ENCODE measurements at regions not wholly inside any gene's neighbourhood (a gene's known extent, or its start where the extent isn't known, plus 50 kb on each side); places are given as distances from the start of the nearest gene placed in this dataset.
"Not testable (repeated sequence)": the region's sequence is repeated elsewhere in the genome, so short reads cannot be mapped to it uniquely, and the experiment has no call there.

DNA sequence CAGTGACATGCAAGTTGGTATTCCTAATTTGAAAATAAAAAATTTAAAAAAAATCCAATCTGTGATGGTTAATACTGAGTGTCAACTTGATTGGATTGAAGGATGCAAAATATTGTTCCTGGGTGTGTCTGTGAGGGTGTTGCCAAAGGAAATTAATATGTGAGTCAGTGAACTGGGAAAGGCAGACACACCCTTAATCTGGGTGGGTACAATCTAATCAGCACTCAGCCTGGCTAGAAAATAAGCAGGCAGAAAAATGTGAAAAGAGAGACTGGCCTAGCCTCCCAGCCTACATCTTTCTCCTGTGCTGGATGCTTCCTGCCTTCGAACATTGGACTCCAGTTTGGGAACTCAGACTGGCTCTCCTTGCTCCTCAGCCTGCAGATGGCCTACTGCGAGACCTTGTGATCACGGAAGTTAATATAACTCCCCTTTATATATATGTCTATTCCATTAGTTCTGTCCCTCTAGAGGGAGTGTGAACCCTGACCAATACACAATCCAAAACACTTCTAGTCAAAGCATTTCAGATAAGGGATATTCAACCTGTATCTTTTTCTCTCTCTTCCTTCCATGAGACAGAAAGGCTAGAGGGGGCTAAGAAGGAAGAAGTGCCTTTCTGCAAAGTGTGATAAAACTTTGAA is 712.9 kb upstream of the ADGRL3 start:
- H3K14ac ChIP-seq (ENCODE audit: insufficient read length); POLR2A ChIA-PET (ENCODE audit: partially characterized antibody); H3K18ac ChIP-seq (ENCODE audit: extremely low read depth, low read length); H3K27me3 ChIP-seq (replicated peaks in 1 of 4; ENCODE audit: control insufficient read depth in 3 of 4, extremely low read depth in 1 of 4, insufficient read depth in 3 of 4, low read length in 3 of 4); H4K91ac ChIP-seq (replicated peaks; ENCODE audit: insufficient read length, low read length); H3K23me2 ChIP-seq (ENCODE audit: low read depth, low read length); H3K36me3 ChIP-seq (ENCODE audit: control insufficient read depth in 2 of 4, insufficient read depth in 4 of 4, low read length in 3 of 4); H2BK120ac ChIP-seq (replicated peaks; ENCODE audit: low read depth, low read length); H4K20me1 ChIP-seq (replicated peaks in 1 of 2; ENCODE audit: control insufficient read depth in 1 of 2, insufficient read depth in 2 of 2, low read length in 2 of 2); H2BK15ac ChIP-seq (ENCODE audit: low read length); H3K9me3 ChIP-seq (ENCODE audit: insufficient read depth in 2 of 2, low read depth in 1 of 2, low read length in 1 of 2); H3K4ac ChIP-seq (replicated peaks; ENCODE audit: insufficient read length, low read depth, low read length); H2AK5ac ChIP-seq (ENCODE audit: low read depth, low read length); H2BK12ac ChIP-seq (ENCODE audit: low read depth, low read length); H3K23ac ChIP-seq (ENCODE audit: insufficient read length); DNase-seq (ENCODE audit: low read depth in 1 of 2, low spot score in 2 of 2); H3K4me3 ChIP-seq (ENCODE audit: extremely low read depth in 1 of 4, insufficient read depth in 2 of 4, low read depth in 3 of 4, low read length in 4 of 4); CTCF ChIA-PET (ENCODE audit: partially characterized antibody); H3K4me1 ChIP-seq (replicated peaks in 1 of 4; ENCODE audit: control insufficient read depth in 3 of 4, insufficient read depth in 4 of 4, low read length in 3 of 4); FAIRE-seq; H2BK20ac ChIP-seq (ENCODE audit: low read length); H3K27ac ChIP-seq (ENCODE audit: low read depth, low read length); H3K56ac ChIP-seq (replicated peaks; ENCODE audit: insufficient read length, low read depth, low read length); H3K9ac ChIP-seq (replicated peaks in 1 of 4; ENCODE audit: extremely low read depth in 1 of 4, low read depth in 3 of 4, low read length in 3 of 4); H4K5ac ChIP-seq (ENCODE audit: insufficient read length, low read depth, low read length); H3K79me2 ChIP-seq (ENCODE audit: control insufficient read depth in 1 of 2, insufficient read depth in 2 of 2, low read length in 2 of 2); H2BK5ac ChIP-seq (ENCODE audit: low read depth, low read length); H3K4me2 ChIP-seq (ENCODE audit: insufficient read depth in 1 of 2, low read depth in 2 of 2, low read length in 2 of 2); H2AFZ ChIP-seq (ENCODE audit: low read length); H4K8ac ChIP-seq (ENCODE audit: extremely low read depth, insufficient read depth, low read length); H3K79me1 ChIP-seq (ENCODE audit: low read depth, low read length): not testable (repeated sequence)
- 92% methylated on average over 3 of the region's 3 CpGs; no CpG with 5 or more reads in 1 of the 2 experiments for WGBS, 2 experiments (ENCODE audit: extremely low coverage in 1 of 2, insufficient coverage in 1 of 2, insufficient read length in 1 of 2, insufficient replicate concordance in 2 of 2, low coverage in 1 of 2, low lambda C conversion rate in 2 of 2, missing lambda C conversion rate in 1 of 2)
